GM21423 (cell line): ENCODE measurements at regions not wholly inside any gene's neighbourhood (a gene's known extent, or its start where the extent isn't known, plus 50 kb on each side); places are given as distances from the start of the nearest gene placed in this dataset.
"Not testable (repeated sequence)": the region's sequence is repeated elsewhere in the genome, so short reads cannot be mapped to it uniquely, and the experiment has no call there.

ENCODE experiments used
- ATAC-seq: cut with Tn5 transposase; IDR thresholded peaks from one replicate; pipeline ENCODE4 v1.9.1; 2021; ENCODE audit warnings: mild to moderate bottlenecking, moderate library complexity; ENCODE audit not compliant: unreplicated experiment

DNA sequence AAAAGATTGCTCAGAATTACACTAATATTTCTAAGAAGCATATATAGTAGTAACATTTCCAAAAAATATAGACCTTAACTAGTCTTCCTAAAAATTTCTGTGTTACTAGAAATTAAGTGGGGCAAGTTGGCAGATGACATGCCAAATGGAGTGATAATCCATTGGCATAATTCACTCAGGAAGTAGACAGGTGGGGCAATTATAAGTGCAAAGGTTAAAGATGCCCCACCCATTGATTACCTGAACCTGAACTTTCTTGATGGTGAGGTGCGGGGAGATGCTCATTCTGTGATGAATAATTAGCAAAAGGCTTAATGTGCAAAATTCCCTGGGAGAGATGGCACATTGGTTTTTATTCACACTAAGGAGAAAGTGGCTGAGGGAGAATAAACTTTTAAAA, 145.8 kb upstream of the RASGEF1B start:
- ATAC-seq: no peak

DNA sequence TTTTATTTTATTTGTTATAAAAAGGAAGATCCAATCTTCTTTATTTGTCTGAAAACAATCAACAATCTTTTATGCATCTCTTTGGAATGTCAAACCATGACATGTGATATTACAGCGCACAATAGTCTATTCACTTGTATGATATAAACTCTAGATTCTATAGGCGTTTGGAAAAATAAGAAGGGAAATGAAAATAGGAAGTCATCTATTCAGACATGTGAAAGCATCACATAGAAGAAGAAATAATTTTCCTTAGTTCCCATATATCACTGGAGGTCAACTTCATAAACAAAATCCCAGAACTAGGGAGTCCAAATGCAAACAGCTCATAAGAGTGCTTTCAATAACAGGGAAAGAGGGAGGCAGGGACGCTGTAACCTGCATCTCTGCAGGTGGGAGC, 139.5 kb upstream of the RASGEF1B start:
- no peak for ATAC-seq

DNA sequence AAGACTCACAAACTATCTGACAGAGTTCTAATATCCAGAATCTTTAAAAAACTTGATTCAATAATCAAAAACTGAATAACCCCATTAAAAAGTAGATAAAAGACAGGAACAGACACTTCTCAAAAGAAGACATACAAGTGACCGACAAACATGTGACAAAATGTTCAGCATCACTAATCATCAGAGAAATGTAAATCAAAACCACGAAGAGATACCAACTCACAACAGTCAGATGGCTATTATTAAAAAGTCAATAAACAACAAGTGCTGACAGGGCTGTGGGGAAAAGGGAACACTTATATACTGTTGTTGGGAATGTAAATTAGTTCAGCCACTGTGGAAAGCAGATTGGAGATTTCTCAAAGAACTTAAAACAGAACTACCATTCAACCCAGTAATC, 138.1 kb upstream of the RASGEF1B start:
- ATAC-seq: no peak

DNA sequence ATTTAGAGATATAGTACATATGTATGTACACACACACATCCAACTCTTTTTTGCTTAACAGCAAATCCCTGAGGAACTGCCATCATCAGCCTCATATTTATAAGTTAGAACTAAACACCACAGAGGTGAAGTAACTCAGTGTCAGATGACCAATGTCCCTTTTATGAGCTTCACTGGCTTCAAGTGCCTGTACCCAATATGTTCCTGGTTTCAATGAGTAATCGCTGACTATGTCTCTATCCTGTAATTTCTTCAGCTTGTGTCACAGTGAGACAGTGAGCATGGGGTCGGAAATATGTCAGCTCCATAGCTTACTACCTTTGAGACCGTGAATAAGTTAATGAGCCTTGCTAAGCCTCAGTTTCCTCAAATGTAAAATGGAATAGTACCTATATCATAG, 136.2 kb upstream of the RASGEF1B start:
- ATAC-seq: no peak

DNA sequence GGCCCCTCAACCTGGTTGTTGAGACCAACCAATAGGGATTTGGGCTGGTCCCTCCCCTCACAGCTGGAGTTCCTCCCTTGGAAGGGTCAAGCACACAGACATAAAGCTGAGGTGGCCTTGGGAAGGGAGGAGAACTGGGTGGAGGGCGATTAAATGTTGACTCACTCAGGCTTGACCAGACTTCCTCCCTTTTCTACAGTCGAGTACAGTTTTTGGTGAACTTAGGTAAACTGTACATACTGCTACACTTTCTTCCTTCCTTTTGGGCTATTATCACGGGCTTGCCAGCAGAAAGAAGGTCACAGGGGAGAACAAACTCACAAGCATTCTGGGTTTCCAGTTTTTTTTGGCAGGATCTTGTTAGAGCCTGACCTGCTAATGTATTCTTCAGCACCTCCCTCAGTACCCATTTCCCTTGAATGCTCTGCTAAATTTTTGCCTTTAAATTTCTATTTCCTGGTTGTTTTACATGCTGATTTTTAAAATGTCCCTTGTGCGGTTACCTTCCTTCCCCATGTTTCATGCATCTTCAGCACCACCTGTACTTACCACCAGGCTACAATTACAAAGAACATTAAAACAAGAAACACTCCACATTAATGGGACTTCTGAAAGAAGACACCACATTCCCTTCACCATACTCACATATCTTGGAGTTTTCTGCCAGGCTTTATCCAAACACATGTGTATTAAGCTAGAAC, 135.2 kb upstream of the RASGEF1B start:
- no peak for ATAC-seq

DNA sequence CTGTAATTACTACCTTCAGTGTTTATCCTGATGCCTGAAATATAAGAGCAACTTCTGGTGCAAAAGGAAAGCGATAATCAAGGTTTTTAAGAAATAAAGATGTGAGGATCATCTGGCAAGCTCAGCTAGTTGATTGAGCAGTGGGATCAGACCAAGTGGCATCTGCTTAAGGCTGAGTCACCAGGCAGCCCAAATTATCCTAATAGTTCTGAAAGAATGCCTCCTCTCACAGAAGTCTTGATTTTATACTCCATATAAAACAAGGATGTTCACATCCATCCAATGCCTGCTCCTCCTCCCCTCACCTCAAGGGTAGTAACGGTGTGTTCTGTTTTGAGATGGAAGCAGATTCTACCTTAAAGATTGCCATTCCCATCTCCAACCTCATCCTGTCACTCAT, 134.5 kb upstream of the RASGEF1B start:
- no peak for ATAC-seq

DNA sequence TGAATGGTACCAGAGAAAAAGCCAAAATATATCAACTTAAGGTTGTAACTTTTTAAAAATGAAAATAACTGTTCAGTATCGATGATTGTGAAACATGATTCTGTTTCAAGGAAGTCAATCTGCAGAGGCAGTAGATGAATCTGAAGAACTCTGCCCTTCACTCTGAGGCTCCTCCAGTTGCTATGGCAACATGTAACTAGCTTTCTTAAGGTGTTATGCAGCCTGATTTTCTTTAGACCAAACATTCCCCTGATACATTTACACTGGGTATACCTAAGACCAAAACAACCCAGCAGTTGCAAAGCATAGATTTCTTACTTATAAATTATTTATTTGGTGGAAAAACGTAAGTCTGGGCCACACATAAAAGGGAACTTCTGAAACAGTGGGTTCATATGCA, 133.6 kb upstream of the RASGEF1B start:
- no peak for ATAC-seq

DNA sequence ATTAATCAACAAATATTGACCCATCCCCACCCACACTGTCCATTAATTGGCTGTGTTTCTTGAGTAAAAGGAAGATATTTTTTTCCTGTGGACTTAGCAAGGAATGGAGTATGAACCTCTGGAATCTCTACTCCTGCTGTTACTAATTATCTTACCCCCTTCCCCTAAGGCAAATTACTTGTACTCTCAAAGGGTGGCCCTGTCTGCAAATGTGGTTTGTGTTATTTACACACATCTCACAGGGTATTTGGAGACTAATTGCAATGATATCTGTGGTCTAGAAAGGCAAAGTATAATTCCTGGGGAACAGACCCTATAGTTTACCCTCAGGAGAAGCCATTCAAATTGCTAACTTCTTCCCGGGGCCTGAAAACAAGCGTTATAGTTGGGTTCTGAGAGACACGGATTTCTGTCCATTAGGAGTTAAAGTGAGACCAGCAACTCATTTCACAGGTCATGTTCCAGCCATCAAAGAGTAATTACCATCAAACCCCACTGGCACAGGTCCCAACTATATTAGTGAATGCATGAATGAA, 133.0 kb upstream of the RASGEF1B start:
- no peak for ATAC-seq

DNA sequence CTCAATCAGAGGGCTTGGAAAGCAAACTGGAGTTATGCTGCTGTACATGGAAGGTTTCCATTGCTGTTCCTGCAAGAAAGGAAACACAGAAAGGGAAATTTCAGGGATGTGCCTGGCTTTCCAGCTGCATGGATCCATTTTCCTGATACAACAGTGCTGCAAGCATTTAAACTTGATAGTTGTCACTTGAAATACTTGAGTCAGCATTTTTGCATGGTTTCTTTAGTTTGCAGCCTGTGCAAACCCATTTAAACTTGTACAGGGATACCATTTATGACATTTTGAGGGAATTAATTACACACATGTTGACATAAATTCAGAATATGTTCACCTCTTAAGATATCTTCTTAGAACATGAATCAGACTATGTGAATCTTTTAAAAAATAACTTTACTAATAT, 131.1 kb upstream of the RASGEF1B start:
- no peak for ATAC-seq

DNA sequence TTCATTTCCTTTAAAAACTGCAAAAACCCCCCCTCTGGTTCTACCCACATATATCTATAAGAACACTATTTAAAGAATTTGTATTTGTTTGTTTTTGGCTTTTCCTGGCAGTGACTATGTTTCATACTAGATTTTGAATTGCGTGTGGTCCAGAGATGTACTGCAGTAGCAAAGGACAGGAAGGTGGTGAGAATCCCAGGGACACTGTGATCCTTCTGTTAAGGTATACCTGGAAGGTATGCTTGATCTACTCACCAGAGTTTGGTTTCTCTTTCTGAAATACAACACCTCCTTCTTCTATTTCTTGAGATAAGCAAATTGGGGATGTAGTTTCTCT, 129.6 kb upstream of the RASGEF1B start:
- no peak for ATAC-seq

DNA sequence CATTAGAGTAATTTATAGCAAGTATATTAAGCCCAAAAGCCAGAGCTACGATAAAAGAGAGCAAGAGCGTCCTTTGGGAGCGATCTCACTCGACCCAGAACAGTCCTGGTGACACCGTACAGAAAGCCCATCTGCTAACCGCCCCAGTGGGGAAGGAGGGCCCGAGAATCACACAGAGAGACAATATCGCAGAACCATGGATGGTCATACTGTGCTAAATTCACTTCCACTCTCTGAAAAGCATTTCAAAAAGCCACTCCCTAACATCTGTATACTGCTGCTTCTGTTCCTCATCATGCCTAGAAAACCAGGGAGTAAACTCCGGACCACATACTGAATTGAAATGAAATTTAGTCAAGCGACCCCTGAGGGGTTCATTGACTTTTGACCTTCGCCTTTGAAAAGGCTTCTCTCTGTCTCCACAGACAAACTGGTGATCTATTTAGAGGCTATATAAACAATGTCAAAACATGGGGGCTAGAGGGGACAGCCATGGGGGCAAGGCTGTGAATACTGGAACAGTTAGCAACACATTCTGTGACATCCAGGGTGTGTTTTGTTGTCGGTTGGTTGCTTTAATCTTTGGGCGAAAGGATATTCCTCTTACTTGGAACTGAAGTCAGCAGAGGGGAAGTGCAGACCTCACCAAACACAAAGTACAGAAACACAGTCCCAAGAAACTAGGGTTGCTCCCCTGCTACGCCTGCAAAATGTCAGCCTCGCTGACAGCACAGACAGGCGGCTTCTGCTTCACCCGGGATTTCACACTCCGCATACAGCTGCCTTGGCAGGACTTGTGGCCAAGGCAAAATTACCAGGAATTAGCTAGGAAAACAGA, 129.0 kb upstream of the RASGEF1B start:
- ATAC-seq: no peak

DNA sequence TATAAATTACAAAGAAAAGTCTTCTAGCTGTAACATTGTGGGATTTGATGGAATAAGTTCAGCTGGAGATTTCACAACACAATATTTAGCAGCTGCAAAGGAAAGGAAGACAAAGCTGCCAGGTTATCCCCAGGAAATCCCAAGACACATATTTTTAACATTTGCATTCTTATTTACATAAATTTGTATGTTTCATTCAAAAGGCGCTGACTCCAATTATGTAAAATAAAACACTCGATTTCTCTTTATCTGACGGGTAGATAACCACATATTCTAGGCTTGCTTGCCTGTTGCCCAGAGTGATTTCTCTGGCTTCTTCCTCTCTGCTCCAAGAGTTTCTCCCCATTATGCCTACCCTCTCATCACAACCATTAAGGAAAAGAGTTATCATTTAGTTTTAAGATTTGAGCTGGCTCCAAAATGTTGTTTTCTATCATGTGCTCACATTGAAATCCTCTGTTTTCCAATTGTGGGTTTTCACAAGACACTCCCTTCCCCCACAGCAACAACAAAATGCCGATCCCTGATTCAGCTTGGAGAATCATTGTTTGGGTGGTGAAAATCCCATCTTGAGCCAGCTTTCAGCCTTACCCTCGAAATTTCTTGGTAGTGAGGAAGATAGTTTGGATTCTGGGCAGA, 128.2 kb upstream of the RASGEF1B start:
- no peak for ATAC-seq

DNA sequence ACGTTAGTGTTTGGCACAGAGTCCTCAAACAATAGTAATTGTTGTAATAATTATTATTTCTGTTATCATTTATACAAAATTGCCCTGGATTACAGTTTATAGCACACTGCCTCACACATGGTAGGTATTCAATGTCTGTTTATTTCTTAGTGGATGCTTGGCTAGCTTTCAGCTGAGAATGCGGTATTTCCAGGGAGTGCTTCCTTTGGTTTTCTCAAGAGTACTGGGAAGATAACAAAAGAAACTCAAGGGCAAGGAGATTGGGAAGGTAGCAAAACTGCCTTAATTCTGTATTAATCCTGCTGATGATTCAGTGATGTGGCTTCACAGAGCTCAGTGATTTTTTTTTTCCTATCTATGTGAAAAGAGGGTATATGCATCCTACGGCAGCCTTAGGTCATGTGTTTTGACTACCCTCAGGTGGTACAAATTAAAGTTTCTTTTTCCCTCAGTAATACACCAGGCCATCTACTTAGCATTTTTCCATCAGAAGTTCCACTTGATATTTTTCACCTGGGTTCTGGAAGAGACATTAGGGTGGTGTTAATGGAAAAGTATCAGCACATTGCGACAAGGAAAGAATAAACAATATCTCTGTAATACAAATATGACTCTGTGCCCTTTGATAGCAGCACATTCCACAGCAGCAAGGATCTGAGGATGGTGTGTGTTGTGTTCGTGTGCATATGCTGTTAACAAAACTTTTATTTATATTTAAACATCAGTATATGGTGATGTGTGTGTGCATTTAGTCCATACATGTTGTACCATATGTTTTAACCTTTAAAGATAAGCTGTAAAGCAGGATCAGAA, 124.3 kb upstream of the RASGEF1B start:
- ATAC-seq: no peak

DNA sequence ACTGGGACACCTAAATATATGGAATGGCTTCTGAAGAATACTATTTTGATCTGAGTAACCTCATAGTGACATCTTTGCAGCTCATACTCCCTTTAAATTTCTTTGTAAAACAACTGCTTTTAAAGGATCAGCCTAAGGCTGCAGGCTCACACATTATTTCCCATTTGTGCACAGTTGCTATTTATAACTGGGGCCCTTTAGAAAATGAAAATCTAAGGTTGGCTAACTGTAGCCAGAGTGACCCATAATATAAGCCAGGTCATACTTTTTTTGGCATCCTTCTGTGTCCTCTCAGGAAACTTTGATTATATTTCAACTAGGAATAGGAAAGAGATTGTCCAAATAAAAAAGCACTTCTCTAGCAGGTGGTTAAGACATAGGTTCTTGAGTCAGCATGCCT, 123.6 kb upstream of the RASGEF1B start:
- no peak for ATAC-seq

DNA sequence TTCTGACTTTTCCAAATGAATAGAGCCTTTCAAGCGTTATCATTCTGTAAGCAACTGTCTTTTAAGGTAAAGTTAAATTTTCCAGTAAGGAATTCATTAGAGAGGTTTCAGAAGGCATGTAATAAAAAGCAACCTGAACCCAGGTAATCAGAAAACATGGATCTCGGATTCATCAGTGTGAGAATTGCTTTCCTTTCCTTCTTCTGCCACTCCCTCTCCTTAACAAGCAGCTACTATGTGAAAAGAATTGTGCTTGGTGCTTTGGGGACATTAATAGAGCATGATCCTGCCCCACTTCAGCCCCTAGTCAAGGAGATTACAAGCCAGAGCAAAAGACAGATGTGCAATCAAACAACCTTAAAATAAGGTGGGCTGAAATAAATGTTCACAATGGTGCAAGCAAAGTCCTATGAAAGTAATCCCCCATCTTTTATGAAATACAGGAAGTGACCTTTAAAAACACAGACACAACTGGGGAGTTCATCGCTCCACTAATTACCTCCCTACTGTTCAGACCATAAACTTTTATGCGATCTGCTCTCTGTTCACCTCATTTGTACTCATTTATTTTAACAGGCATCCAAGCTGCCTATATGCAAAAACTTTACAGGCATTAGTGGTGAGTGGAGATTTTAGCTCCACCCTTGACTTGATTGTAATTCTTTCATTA, 122.9 kb upstream of the RASGEF1B start:
- ATAC-seq: no peak

DNA sequence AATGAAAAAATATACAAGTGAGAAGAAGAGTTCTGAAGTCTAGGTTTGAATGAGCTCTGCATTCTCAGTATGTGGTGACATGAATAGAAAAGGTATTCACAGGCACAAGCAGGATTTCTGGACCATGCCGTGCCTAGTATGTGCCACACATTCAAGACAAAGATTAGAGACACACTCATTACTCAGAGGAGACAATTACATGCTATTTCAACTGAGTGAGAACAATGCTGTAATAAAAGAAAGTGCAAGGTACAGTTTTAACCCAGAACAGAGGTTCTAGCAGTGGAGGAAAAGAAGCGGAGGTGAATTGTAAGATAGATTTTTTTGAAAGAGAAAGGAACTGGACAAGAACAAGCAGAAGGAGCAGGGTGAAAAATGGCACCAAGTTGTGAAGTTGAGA, 121.0 kb upstream of the RASGEF1B start:
- no peak for ATAC-seq

DNA sequence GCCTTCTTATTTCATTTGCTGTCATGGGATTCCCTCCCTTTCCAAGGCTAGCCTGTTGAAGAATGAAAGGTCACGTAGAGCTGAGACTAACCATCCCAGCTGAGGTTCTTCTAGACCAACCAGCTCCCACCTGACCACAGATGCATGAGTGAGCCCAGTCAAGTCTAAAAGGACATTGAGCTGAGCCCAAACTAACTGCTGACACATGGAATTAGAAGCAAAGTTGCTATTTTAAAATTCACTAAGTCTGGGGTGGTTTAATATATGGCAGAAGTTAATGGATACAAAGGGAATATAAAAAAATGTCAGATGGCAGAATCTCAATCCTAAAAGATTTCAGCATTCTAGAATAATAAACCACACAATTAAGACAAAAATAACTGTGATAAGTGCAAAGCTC, 118.9 kb upstream of the RASGEF1B start:
- ATAC-seq: no peak

DNA sequence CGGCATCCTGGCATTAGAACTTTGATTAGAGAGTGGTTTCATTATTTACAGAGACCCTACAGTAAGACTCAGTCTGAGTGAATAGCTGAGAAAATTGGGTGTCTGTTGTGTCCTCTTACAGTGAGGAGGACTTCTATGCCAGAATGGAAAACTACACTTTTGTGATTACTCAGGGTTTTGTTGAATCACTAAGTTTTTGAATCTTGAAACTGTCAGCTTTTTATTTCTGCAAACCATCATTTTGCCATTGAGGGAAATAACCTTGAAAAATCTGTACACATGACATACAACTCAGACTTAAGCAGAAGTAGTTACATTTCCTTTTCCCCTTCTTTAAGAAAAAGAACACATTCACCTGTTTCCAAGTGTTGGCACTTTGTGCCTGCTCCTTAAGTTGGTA, 117.6 kb upstream of the RASGEF1B start:
- ATAC-seq: no peak

DNA sequence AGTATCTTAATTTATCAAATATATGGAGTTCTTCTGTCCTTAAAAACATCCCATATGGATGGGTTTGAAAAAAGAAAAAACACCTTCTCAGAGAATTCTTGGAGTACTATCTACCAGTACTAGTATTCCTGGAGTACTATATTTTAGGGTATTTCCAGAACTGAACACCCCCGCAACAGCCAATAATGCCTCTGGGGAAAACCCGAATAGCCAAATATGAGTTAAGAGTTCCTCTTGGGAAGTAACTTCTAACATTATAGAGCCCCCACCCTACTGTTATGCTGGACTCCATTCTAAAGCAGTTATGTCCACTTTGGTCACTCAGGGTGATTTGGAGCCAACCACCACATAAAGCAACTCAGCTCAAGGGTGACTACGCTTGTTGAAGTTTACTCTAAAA, 115.0 kb upstream of the RASGEF1B start:
- no peak for ATAC-seq

DNA sequence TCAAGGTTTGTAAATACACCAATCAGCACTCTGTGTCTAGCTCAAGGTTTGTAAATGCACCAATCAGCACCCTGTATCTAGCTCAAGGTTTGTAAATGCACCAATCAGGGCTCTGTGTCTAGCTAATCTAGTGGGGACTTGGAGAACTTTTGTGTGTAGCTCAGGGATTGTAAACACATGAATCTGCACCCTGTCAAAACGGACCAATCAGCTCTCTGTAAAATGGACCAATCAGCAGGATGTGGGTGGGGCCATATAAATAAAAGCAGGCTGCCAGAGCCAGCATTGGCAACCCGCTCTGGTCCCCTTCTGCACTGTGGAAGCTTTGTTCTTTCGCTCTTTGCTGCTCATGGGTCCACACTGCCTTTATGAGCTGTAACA, 109.3 kb upstream of the RASGEF1B start:
- ATAC-seq: not testable (repeated sequence)
